ENCODE measurements at regions not wholly inside any gene's neighbourhood (a gene's known extent, or its start where the extent isn't known, plus 50 kb on each side); places are given as distances from the start of the nearest gene placed in this dataset.
"Not testable (repeated sequence)": the region's sequence is repeated elsewhere in the genome, so short reads cannot be mapped to it uniquely, and the experiment has no call there.

DNA sequence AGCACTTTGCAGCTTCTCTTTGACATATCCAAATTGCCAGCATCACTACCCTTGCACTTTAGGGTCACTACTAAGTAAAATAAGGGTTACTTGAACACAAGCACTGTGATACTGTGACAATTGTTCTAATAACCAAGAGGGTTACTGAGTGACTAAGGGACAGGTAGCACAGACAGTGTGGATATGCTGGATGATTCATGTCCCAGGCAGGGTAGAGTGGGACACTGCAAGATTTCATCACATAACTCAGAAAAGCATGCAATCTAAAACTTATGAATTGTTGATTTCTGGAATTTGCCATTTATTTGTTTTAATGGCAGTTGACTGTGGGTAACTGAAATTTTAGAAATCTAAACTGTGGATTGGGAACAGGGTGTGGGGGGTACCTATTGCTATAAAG, 218.8 kb downstream of the KITLG start:
- H3K36me3 Mint-ChIP-seq (ENCODE audit: low read depth): no peaks in the 10 kb centered on the region
- no peaks in the 10 kb centered on the region for H3K27me3 Mint-ChIP-seq (ENCODE audit: low read depth)
- peaks cover 27% of the 10 kb centered on the region for H3K4me1 Mint-ChIP-seq (ENCODE audit: low read depth)
- no peak for DNase-seq (ENCODE audit: low spot score)
- no peak overlapping the region for H3K27ac Mint-ChIP-seq (ENCODE audit: unreplicated experiment)
- TF ChIP-seq, protein P1, sequence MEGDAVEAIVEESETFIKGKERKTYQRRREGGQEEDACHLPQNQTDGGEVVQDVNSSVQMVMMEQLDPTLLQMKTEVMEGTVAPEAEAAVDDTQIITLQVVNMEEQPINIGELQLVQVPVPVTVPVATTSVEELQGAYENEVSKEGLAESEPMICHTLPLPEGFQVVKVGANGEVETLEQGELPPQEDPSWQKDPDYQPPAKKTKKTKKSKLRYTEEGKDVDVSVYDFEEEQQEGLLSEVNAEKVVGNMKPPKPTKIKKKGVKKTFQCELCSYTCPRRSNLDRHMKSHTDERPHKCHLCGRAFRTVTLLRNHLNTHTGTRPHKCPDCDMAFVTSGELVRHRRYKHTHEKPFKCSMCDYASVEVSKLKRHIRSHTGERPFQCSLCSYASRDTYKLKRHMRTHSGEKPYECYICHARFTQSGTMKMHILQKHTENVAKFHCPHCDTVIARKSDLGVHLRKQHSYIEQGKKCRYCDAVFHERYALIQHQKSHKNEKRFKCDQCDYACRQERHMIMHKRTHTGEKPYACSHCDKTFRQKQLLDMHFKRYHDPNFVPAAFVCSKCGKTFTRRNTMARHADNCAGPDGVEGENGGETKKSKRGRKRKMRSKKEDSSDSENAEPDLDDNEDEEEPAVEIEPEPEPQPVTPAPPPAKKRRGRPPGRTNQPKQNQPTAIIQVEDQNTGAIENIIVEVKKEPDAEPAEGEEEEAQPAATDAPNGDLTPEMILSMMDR (IDR thresholded peaks at IDR 0.05): no peak
- peaks cover 5% of the 10 kb centered on the region for H3K9me3 Mint-ChIP-seq (ENCODE audit: low read depth)
- no peak overlapping the region for H3K4me3 Mint-ChIP-seq (ENCODE audit: unreplicated experiment)

DNA sequence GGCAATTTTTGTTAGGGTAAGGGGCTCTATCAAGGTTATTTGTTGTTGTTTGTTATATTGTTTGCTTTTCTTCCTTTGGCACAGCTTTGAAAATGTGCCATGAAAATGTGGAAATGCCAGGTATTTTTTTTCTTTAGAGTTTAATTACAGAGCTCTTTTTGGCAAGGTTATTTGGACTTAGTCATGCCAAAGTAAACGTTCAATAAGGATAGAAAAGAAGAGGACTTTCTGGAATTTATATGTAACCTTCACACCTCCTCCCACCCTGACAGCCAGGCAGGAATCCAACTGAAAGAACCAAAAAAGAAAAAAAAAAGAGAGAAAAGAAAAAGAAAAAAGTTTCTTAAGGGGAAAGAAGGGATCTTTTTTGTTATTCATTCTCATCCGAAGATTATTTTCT, 217.8 kb downstream of the KITLG start:
- TF ChIP-seq, protein P1 (IDR thresholded peaks at IDR 0.05): no peak
- no peak for DNase-seq (ENCODE audit: low spot score)
- no peaks in the 10 kb centered on the region for H3K27me3 Mint-ChIP-seq (ENCODE audit: low read depth)
- H3K4me3 Mint-ChIP-seq (ENCODE audit: unreplicated experiment): no peak overlapping the region
- no peak overlapping the region for H3K27ac Mint-ChIP-seq (ENCODE audit: unreplicated experiment)
- H3K36me3 Mint-ChIP-seq (ENCODE audit: low read depth): no peaks in the 10 kb centered on the region
- H3K9me3 Mint-ChIP-seq (ENCODE audit: low read depth): peaks cover 5% of the 10 kb centered on the region
- H3K4me1 Mint-ChIP-seq (ENCODE audit: low read depth): peaks cover 27% of the 10 kb centered on the region

DNA sequence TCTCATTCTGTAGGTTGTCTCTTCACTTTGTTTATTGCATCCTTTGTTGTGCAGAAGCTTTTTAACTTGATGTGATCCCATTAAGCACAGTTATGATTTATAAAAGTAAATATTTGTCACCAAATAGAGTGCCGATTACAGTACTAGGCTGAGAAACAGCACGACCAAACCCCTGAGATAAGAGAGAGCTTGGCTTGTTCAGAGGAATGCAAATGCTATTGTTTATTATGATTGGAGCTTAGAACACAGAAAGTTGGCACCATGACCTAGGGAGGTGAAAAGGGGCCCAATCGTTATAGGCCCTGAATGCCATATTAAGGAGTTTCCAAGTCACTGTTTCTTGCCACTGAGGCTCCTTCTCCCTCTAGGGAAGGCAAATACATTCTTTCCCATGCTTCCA, 214.9 kb downstream of the KITLG start:
- DNase-seq (ENCODE audit: low spot score): no peak
- no peak overlapping the region for H3K4me3 Mint-ChIP-seq (ENCODE audit: unreplicated experiment)
- H3K9me3 Mint-ChIP-seq (ENCODE audit: low read depth): no peaks in the 10 kb centered on the region
- no peak overlapping the region for H3K27ac Mint-ChIP-seq (ENCODE audit: unreplicated experiment)
- TF ChIP-seq, protein P1 (IDR thresholded peaks at IDR 0.05): no peak
- no peaks in the 10 kb centered on the region for H3K36me3 Mint-ChIP-seq (ENCODE audit: low read depth)
- H3K4me1 Mint-ChIP-seq (ENCODE audit: low read depth): peaks cover 23% of the 10 kb centered on the region
- no peaks in the 10 kb centered on the region for H3K27me3 Mint-ChIP-seq (ENCODE audit: low read depth)

DNA sequence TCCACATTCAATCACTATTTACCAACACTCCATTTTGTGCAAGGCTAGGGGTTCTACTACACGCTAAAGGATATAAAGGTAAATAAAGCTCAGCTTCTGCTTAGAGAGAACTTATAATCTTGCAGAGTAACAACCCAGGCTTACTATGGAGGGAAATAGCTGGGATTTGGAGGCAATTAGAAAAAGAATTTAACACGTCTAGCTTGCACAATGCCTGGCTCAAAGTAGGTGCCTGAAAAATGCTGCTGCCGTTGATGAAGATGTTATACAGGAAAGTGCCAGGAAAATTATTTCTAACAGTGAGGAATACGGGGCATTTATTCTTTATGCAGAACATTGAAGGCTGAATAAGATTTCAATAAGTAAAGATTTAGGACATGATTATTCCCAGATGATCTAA, 214.2 kb downstream of the KITLG start:
- Mint-ChIP-seq H3K36me3 (ENCODE audit: low read depth) (no peaks in the 10 kb centered on the region), H3K4me3 (ENCODE audit: unreplicated experiment) (no peak overlapping the region), H3K9me3 (ENCODE audit: low read depth) (no peaks in the 10 kb centered on the region), H3K27me3 (ENCODE audit: low read depth) (no peaks in the 10 kb centered on the region), H3K4me1 (ENCODE audit: low read depth) (peaks cover 23% of the 10 kb centered on the region), H3K27ac (ENCODE audit: unreplicated experiment) (no peak overlapping the region)
- TF ChIP-seq, protein P1 (IDR thresholded peaks at IDR 0.05): no peak
- no peak for DNase-seq (ENCODE audit: low spot score)

DNA sequence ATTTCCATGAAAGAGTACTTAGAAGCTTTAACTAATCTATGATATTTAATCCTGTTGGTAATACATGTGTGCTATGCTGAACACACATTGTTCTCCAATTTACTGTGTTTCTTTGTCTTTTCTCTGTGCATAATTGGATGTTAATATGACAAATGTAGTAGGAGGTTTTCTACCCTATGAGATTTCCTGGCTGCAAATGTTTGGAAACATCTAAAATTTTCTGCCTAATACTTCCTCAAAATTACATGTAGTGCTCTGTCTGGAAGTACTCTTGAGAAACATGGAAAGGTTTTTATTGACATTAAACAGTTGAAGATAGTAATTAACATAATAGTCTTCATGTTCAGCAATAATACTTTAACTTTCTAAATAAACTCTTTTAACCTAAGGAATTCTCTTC, 213.0 kb downstream of the KITLG start:
- Mint-ChIP-seq H3K4me1 (ENCODE audit: low read depth) (peaks cover 14% of the 10 kb centered on the region), H3K4me3 (ENCODE audit: unreplicated experiment) (no peak overlapping the region), H3K9me3 (ENCODE audit: low read depth) (no peaks in the 10 kb centered on the region), H3K27ac (ENCODE audit: unreplicated experiment) (no peak overlapping the region), H3K36me3 (ENCODE audit: low read depth) (no peaks in the 10 kb centered on the region), H3K27me3 (ENCODE audit: low read depth) (no peaks in the 10 kb centered on the region)
- TF ChIP-seq, protein P1 (IDR thresholded peaks at IDR 0.05): no peak
- no peak for DNase-seq (ENCODE audit: low spot score)

DNA sequence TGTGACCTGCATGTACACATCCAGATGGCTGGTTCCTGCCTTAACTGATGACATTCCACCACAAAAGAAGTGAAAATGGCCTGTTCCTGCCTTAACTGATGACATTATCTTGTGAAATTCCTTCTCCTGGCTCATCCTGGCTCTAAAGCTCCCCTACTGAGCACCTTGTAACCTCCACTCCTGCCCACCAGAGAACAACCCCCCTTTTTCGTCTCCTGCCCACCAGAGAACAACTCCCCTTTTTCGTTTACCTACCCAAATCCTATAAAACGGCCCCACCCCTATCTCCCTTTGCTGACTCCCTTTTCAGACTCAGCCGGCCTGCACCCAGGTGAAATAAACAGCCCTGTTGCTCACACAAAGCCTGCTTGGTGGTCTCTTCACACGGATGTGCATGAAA, 212.2 kb downstream of the KITLG start:
- not testable (repeated sequence) for H3K36me3 Mint-ChIP-seq (ENCODE audit: low read depth); H3K4me1 Mint-ChIP-seq (ENCODE audit: low read depth); DNase-seq (ENCODE audit: low spot score); H3K27me3 Mint-ChIP-seq (ENCODE audit: low read depth); H3K9me3 Mint-ChIP-seq (ENCODE audit: low read depth); H3K4me3 Mint-ChIP-seq (ENCODE audit: unreplicated experiment); H3K27ac Mint-ChIP-seq (ENCODE audit: unreplicated experiment)
